ENCODE measurements at regions not wholly inside any gene's neighbourhood (a gene's known extent, or its start where the extent isn't known, plus 50 kb on each side); places are given as distances from the start of the nearest gene placed in this dataset.

DNA sequence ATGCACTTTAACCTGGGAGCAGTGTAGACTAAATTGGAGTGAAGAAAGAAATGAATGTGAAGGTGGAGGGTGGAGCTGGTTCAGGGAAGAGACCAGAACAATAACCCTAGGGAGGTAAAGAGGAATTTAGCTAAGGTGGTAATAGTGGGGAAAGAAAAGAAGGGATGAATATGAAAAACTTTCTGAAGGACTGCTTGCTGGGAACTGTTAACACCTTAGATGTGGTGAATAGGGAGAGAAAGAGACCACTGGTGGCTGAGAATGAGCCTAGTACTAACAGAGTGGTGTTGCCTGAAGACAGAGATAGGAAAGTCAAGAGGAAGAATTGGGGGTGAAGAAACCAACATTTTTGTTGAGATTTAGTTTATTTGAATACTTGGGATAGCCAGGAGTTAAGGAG lies 78.4 kb upstream of the HS3ST5 start:
- H3K4me3 ChIP-seq (replicated peaks in 1 of 2; ENCODE audit: low read depth in 1 of 2, low read length in 2 of 2) = no peak overlapping the region
- H3K27ac ChIP-seq (ENCODE audit: low read depth, low read length) = no peak overlapping the region
- CTCF ChIA-PET = no interaction called here
- peaks cover 8% of the 10 kb centered on the region for H3K27me3 ChIP-seq (ENCODE audit: insufficient read depth, low read length)
- no peak for TF ChIP-seq ZFX (IDR thresholded peaks at IDR 0.05)
- TF ChIP-seq POLR2A (IDR thresholded peaks at IDR 0.05; ENCODE audit: borderline replicate concordance, extremely low read depth, insufficient read depth, insufficient read length) = no peak
- no peak for TF ChIP-seq SP1 (IDR thresholded peaks at IDR 0.05; ENCODE audit: low read depth)
- TF ChIP-seq CEBPB (IDR thresholded peaks at IDR 0.05; ENCODE audit: low read depth) = no peak
- no peak for TF ChIP-seq EGR1 (IDR thresholded peaks at IDR 0.05; ENCODE audit: low read depth)
- TF ChIP-seq, protein P1, sequence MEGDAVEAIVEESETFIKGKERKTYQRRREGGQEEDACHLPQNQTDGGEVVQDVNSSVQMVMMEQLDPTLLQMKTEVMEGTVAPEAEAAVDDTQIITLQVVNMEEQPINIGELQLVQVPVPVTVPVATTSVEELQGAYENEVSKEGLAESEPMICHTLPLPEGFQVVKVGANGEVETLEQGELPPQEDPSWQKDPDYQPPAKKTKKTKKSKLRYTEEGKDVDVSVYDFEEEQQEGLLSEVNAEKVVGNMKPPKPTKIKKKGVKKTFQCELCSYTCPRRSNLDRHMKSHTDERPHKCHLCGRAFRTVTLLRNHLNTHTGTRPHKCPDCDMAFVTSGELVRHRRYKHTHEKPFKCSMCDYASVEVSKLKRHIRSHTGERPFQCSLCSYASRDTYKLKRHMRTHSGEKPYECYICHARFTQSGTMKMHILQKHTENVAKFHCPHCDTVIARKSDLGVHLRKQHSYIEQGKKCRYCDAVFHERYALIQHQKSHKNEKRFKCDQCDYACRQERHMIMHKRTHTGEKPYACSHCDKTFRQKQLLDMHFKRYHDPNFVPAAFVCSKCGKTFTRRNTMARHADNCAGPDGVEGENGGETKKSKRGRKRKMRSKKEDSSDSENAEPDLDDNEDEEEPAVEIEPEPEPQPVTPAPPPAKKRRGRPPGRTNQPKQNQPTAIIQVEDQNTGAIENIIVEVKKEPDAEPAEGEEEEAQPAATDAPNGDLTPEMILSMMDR (IDR thresholded peaks at IDR 0.05 in 2 of 3, conservative IDR thresholded peaks at IDR 0.05 in 1 of 3; ENCODE audit: borderline replicate concordance in 1 of 3, insufficient read depth in 1 of 3, low read depth in 2 of 3, low read length in 2 of 3) = no peak
- TF ChIP-seq, protein P2, sequence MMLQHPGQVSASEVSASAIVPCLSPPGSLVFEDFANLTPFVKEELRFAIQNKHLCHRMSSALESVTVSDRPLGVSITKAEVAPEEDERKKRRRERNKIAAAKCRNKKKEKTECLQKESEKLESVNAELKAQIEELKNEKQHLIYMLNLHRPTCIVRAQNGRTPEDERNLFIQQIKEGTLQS (IDR thresholded peaks at IDR 0.05) = no peak
- no peak for TF ChIP-seq CBX3 (IDR thresholded peaks at IDR 0.05; ENCODE audit: low read depth)
- no peak for TF ChIP-seq EZH2phosphoT487 (IDR thresholded peaks at IDR 0.05; ENCODE audit: borderline replicate concordance)
- no peak for TF ChIP-seq EZH2 (IDR thresholded peaks at IDR 0.05)
- TF ChIP-seq JUND (IDR thresholded peaks at IDR 0.05) = no peak
- H3K36me3 ChIP-seq (ENCODE audit: control insufficient read depth in 1 of 2, insufficient read depth in 2 of 2, low read length in 2 of 2) = no peaks in the 10 kb centered on the region
- no TSS peak for BruUV-seq (replicated peaks)
- H3K9ac ChIP-seq (ENCODE audit: low read length) = no peak overlapping the region
- no peak overlapping the region for H3K4me2 ChIP-seq (ENCODE audit: low read length)
- ATAC-seq = no peak
- POLR2A ChIA-PET = no interaction called here
- H3K4me1 ChIP-seq (ENCODE audit: control insufficient read depth in 1 of 2, insufficient read depth in 2 of 2, low read length in 2 of 2) = no peaks in the 10 kb centered on the region
- no peak for DNase-seq (ENCODE audit: low read depth, low spot score)
- H4K20me1 ChIP-seq (ENCODE audit: insufficient read depth) = no peaks in the 10 kb centered on the region; the same call in 1 of the 2 replicates
- H2AFZ ChIP-seq (ENCODE audit: low read depth, low read length, poor library complexity, severe bottlenecking) = no peak overlapping the region
- intact Hi-C loops (cut with micrococcal nuclease) = no loop called here
- RAD21 ChIA-PET (ENCODE audit: low non-redundant PET in 1 of 2, low total read pairs in 2 of 2, uncharacterized antibody in 2 of 2, unreplicated experiment in 2 of 2) = no interaction called here
- H3K79me2 ChIP-seq (ENCODE audit: insufficient read depth, low read length) = no peaks in the 10 kb centered on the region
- no peaks in the 10 kb centered on the region for H3K9me3 ChIP-seq (ENCODE audit: control insufficient read depth in 1 of 2, insufficient read depth in 1 of 2, low read depth in 1 of 2, low read length in 2 of 2)
- no peaks in the 10 kb centered on the region for H3K9me2 ChIP-seq (ENCODE audit: insufficient read depth)

DNA sequence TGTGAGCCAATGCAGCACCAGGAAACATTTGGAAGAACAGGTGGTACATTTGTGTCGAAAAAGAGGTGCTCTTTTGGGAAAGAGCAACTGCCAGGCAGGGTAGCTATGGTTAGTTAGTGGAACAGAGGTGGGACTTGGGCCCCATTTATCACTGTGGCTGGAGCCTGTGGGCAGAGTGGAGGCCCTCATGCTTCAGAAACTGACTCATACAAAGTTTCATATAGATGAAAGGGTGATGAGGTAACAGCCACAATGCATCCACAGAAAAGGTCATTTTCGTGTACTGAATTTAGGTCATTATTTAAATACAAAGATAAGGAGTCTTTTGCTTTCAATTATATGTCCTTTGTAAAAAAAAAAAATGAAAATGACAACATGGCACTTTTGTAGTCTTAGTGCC lies 76.4 kb upstream of the HS3ST5 start:
- DNase-seq (ENCODE audit: low read depth, low spot score) (no peak), ATAC-seq (no peak)
- no peak overlapping the region for H2AFZ ChIP-seq (ENCODE audit: low read depth, low read length, poor library complexity, severe bottlenecking)
- no peaks in the 10 kb centered on the region for H3K4me1 ChIP-seq (ENCODE audit: control insufficient read depth in 1 of 2, insufficient read depth in 2 of 2, low read length in 2 of 2)
- BruUV-seq (replicated peaks) = no TSS peak
- no peaks in the 10 kb centered on the region for H3K9me2 ChIP-seq (ENCODE audit: insufficient read depth)
- ChIA-PET CTCF (no interaction called here), POLR2A (no interaction called here), RAD21 (ENCODE audit: low non-redundant PET in 1 of 2, low total read pairs in 2 of 2, uncharacterized antibody in 2 of 2, unreplicated experiment in 2 of 2) (no interaction called here)
- no peak overlapping the region for H3K4me2 ChIP-seq (ENCODE audit: low read length)
- no peak overlapping the region for H3K4me3 ChIP-seq (replicated peaks in 1 of 2; ENCODE audit: low read depth in 1 of 2, low read length in 2 of 2)
- peaks cover 16% of the 10 kb centered on the region for H3K27me3 ChIP-seq (ENCODE audit: insufficient read depth, low read length)
- no peaks in the 10 kb centered on the region; the same call in 1 of the 2 replicates for H4K20me1 ChIP-seq (ENCODE audit: insufficient read depth)
- intact Hi-C loops (cut with micrococcal nuclease) = no loop called here
- no peaks in the 10 kb centered on the region for H3K36me3 ChIP-seq (ENCODE audit: control insufficient read depth in 1 of 2, insufficient read depth in 2 of 2, low read length in 2 of 2)
- H3K79me2 ChIP-seq (ENCODE audit: insufficient read depth, low read length) = no peaks in the 10 kb centered on the region
- no peak overlapping the region for H3K27ac ChIP-seq (ENCODE audit: low read depth, low read length)
- H3K9me3 ChIP-seq (ENCODE audit: control insufficient read depth in 1 of 2, insufficient read depth in 1 of 2, low read depth in 1 of 2, low read length in 2 of 2) = no peaks in the 10 kb centered on the region
- no peak overlapping the region for H3K9ac ChIP-seq (ENCODE audit: low read length)
- TF ChIP-seq EZH2 (IDR thresholded peaks at IDR 0.05) = no peak
- TF ChIP-seq TCF7L2 (IDR thresholded peaks at IDR 0.05; ENCODE audit: borderline replicate concordance, extremely low read depth, insufficient read depth, insufficient read length) = no peak
- TF ChIP-seq CBX3 (IDR thresholded peaks at IDR 0.05; ENCODE audit: low read depth) = no peak
- TF ChIP-seq EGR1 (IDR thresholded peaks at IDR 0.05; ENCODE audit: low read depth) = no peak
- no peak for TF ChIP-seq SRF (IDR thresholded peaks at IDR 0.05; ENCODE audit: low read depth)
- no peak for TF ChIP-seq RAD21 (IDR thresholded peaks at IDR 0.05; ENCODE audit: low read depth)
- no peak for TF ChIP-seq SIN3A (IDR thresholded peaks at IDR 0.05; ENCODE audit: low read depth)
- TF ChIP-seq POLR2A (IDR thresholded peaks at IDR 0.05; ENCODE audit: borderline replicate concordance, extremely low read depth, insufficient read depth, insufficient read length) = no peak
- no peak for TF ChIP-seq EZH2phosphoT487 (IDR thresholded peaks at IDR 0.05; ENCODE audit: borderline replicate concordance)
- no peak for TF ChIP-seq FOSL1 (IDR thresholded peaks at IDR 0.05; ENCODE audit: low read depth)
- TF ChIP-seq, protein P3, sequence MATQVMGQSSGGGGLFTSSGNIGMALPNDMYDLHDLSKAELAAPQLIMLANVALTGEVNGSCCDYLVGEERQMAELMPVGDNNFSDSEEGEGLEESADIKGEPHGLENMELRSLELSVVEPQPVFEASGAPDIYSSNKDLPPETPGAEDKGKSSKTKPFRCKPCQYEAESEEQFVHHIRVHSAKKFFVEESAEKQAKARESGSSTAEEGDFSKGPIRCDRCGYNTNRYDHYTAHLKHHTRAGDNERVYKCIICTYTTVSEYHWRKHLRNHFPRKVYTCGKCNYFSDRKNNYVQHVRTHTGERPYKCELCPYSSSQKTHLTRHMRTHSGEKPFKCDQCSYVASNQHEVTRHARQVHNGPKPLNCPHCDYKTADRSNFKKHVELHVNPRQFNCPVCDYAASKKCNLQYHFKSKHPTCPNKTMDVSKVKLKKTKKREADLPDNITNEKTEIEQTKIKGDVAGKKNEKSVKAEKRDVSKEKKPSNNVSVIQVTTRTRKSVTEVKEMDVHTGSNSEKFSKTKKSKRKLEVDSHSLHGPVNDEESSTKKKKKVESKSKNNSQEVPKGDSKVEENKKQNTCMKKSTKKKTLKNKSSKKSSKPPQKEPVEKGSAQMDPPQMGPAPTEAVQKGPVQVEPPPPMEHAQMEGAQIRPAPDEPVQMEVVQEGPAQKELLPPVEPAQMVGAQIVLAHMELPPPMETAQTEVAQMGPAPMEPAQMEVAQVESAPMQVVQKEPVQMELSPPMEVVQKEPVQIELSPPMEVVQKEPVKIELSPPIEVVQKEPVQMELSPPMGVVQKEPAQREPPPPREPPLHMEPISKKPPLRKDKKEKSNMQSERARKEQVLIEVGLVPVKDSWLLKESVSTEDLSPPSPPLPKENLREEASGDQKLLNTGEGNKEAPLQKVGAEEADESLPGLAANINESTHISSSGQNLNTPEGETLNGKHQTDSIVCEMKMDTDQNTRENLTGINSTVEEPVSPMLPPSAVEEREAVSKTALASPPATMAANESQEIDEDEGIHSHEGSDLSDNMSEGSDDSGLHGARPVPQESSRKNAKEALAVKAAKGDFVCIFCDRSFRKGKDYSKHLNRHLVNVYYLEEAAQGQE (IDR thresholded peaks at IDR 0.05; ENCODE audit: low read depth) = no peak
- no peak for TF ChIP-seq ELF1 (IDR thresholded peaks at IDR 0.05; ENCODE audit: borderline replicate concordance, low read depth)
- TF ChIP-seq CEBPB (IDR thresholded peaks at IDR 0.05; ENCODE audit: low read depth) = no peak
